WERI-Rb-1 (cell line): ENCODE measurements at regions not wholly inside any gene's neighbourhood (a gene's known extent, or its start where the extent isn't known, plus 50 kb on each side); places are given as distances from the start of the nearest gene placed in this dataset.
A peak's percentile ranks its signal among the peaks of the same experiment; 100 is the strongest.
"Not testable (repeated sequence)": the region's sequence is repeated elsewhere in the genome, so short reads cannot be mapped to it uniquely, and the experiment has no call there.

Experiments
- DNase-seq: peaks from one replicate; pipeline ENCODE4 v3.0.0-alpha.2; 2020
- H3K27ac ChIP-seq: fragments of 250-450 bp; sonication (Bioruptor Pico); 2 replicates; pipeline ENCODE4 v1.5.1; 2020; ENCODE audit warnings: mild to moderate bottlenecking, moderate library complexity
- H3K27me3 ChIP-seq: fragments of 250-450 bp; sonication (Bioruptor Pico); 2 replicates; pipeline ENCODE4 v1.5.1; 2021; ENCODE audit warnings: mild to moderate bottlenecking, low read depth, moderate library complexity; ENCODE audit not compliant: insufficient read depth, severe bottlenecking
- H3K36me3 ChIP-seq: fragments of 250-450 bp; sonication (Bioruptor Pico); 2 replicates; pipeline ENCODE4 v1.5.1; 2020; ENCODE audit warnings: mild to moderate bottlenecking, moderate library complexity
- H3K4me3 ChIP-seq: 2 replicates; pipeline ENCODE4 v1.5.1; 2011; ENCODE audit warnings: low read depth, mild to moderate bottlenecking, control low read depth, low read length
- H3K9me3 ChIP-seq: fragments of 250-450 bp; sonication (Bioruptor Pico); 2 replicates; pipeline ENCODE4 v1.5.1; 2021; ENCODE audit warnings: mild to moderate bottlenecking, moderate library complexity; ENCODE audit not compliant: severe bottlenecking
- CTCF ChIP-seq: IDR thresholded peaks from 2 replicates; pipeline ENCODE4 v1.5.1; 2011; ENCODE audit warnings: low read depth, mild to moderate bottlenecking, control low read depth, inconsistent platforms, low read length

- H3K27me3 ChIP-seq: peaks cover 27% of the 10 kb centered on the region
- no peak overlapping the region for H3K4me3 ChIP-seq
- H3K27ac ChIP-seq: no peak overlapping the region
- H3K36me3 ChIP-seq: no peaks in the 10 kb centered on the region
- TF ChIP-seq CTCF: no peak
- no peak for DNase-seq
- no peaks in the 10 kb centered on the region for H3K9me3 ChIP-seq
These were observed 180.0 kb downstream of the NKX6-1 start for GRCh38 chr4:84319124-84319523.

GRCh38 chr4:84317513-84317912 lies 181.6 kb downstream of the NKX6-1 start:
- DNase-seq: no peak
- Histone ChIP-seq H3K9me3 (no peaks in the 10 kb centered on the region), H3K36me3 (no peaks in the 10 kb centered on the region), H3K27ac (no peak overlapping the region), H3K27me3 (peaks cover 35% of the 10 kb centered on the region), H3K4me3 (no peak overlapping the region)
- no peak for TF ChIP-seq CTCF

- Histone ChIP-seq H3K27me3 (peaks cover 64% of the 10 kb centered on the region), H3K4me3 (no peak overlapping the region)
- DNase-seq: no peak
These were observed 186.6 kb downstream of the NKX6-1 start for GRCh38 chr4:84312426-84313012.

GRCh38 chr4:84309191-84309590 lies 189.9 kb downstream of the NKX6-1 start:
- Histone ChIP-seq H3K9me3 (no peaks in the 10 kb centered on the region), H3K27me3 (peaks cover 63% of the 10 kb centered on the region), H3K4me3 (no peak overlapping the region), H3K27ac (no peak overlapping the region), H3K36me3 (no peaks in the 10 kb centered on the region)
- no peak for TF ChIP-seq CTCF
- DNase-seq: peak; percentile 55

More at GRCh38 chr4:84312426-84313012, 186.6 kb downstream of the NKX6-1 start:
- TF ChIP-seq CTCF: no peak
- H3K9me3 ChIP-seq: no peaks in the 10 kb centered on the region
- no peaks in the 10 kb centered on the region for H3K36me3 ChIP-seq
- H3K27ac ChIP-seq: no peak overlapping the region

GRCh38 chr4:84298719-84299254 lies 200.3 kb downstream of the NKX6-1 start:
- H3K27ac ChIP-seq, DNase-seq, H3K36me3 ChIP-seq, H3K4me3 ChIP-seq, H3K27me3 ChIP-seq, H3K9me3 ChIP-seq: not testable (repeated sequence)

- H3K9me3 ChIP-seq: no peaks in the 10 kb centered on the region
- DNase-seq: no peak
- no peak overlapping the region for H3K4me3 ChIP-seq
- H3K27me3 ChIP-seq: no peaks in the 10 kb centered on the region
- no peak for TF ChIP-seq CTCF
- H3K36me3 ChIP-seq: no peaks in the 10 kb centered on the region
- no peak overlapping the region for H3K27ac ChIP-seq
These were observed 200.9 kb downstream of the NKX6-1 start for GRCh38 chr4:84298023-84298718.
